ENCODE measurements at regions not wholly inside any gene's neighbourhood (a gene's known extent, or its start where the extent isn't known, plus 50 kb on each side); places are given as distances from the start of the nearest gene placed in this dataset.

DNA sequence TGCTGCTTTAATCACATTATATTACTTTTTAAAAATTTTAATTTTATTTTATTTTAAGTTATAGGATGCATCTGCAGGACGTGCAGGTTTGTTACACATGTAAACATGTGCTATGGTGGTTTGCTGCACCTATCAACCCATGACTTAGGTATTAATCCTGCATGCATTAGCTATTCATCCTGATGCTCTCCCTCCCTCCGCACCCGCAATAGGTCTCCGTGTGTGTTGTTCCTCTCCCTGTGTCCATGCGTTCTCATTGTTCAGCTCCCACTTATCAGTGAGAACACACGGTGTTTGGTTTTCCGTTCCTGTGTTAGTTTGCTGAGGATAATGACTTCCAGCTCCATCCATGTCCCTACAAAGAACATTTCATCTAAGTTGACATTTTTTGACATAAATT lies 283.2 kb downstream of the CYRIA start:
- TF ChIP-seq, protein P1, sequence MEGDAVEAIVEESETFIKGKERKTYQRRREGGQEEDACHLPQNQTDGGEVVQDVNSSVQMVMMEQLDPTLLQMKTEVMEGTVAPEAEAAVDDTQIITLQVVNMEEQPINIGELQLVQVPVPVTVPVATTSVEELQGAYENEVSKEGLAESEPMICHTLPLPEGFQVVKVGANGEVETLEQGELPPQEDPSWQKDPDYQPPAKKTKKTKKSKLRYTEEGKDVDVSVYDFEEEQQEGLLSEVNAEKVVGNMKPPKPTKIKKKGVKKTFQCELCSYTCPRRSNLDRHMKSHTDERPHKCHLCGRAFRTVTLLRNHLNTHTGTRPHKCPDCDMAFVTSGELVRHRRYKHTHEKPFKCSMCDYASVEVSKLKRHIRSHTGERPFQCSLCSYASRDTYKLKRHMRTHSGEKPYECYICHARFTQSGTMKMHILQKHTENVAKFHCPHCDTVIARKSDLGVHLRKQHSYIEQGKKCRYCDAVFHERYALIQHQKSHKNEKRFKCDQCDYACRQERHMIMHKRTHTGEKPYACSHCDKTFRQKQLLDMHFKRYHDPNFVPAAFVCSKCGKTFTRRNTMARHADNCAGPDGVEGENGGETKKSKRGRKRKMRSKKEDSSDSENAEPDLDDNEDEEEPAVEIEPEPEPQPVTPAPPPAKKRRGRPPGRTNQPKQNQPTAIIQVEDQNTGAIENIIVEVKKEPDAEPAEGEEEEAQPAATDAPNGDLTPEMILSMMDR (IDR thresholded peaks at IDR 0.05), result no peak
- no peak for TF ChIP-seq POLR2A (IDR thresholded peaks at IDR 0.05)
